Bronchial epithelial cell (primary cell): ENCODE measurements at regions not wholly inside any gene's neighbourhood (a gene's known extent, or its start where the extent isn't known, plus 50 kb on each side); places are given as distances from the start of the nearest gene placed in this dataset.

Source experiments
- DNase-seq: peaks from one replicate; pipeline ENCODE4 v3.0.0-alpha.2; 2010; ENCODE audit warnings: low read depth
- FAIRE-seq: peaks from 2 replicates; lab custom pipeline; 2011; peaks lifted over from hg19 to GRCh38; lab: Jason Lieb, UNC
- H3K27me3 ChIP-seq: 2 replicates; pipeline ENCODE4 v1.5.1; 2011; ENCODE audit warnings: low read length; ENCODE audit not compliant: control insufficient read depth, insufficient read depth
- H3K36me3 ChIP-seq: 2 replicates; pipeline ENCODE4 v1.5.1; 2011; ENCODE audit warnings: low read length; ENCODE audit not compliant: control insufficient read depth, insufficient read depth
- H3K4me3 ChIP-seq: 2 replicates; pipeline ENCODE4 v1.5.1; 2011; ENCODE audit warnings: mild to moderate bottlenecking, low read depth, low read length, control low read depth
- CTCF ChIP-seq: IDR thresholded peaks from 2 replicates; pipeline ENCODE4 v1.5.1; 2011; ENCODE audit warnings: mild to moderate bottlenecking, moderate library complexity, low read length, control low read depth, inconsistent platforms; ENCODE audit not compliant: insufficient read depth, severe bottlenecking

GRCh38 chr1:239861985-239862384 lies 229.7 kb upstream of the FMN2 start:
- Histone ChIP-seq H3K27me3 (no peaks in the 10 kb centered on the region), H3K4me3 (no peak overlapping the region), H3K36me3 (no peaks in the 10 kb centered on the region)
- no peak for DNase-seq
- TF ChIP-seq CTCF = no peak
- FAIRE-seq = no peak

DNA sequence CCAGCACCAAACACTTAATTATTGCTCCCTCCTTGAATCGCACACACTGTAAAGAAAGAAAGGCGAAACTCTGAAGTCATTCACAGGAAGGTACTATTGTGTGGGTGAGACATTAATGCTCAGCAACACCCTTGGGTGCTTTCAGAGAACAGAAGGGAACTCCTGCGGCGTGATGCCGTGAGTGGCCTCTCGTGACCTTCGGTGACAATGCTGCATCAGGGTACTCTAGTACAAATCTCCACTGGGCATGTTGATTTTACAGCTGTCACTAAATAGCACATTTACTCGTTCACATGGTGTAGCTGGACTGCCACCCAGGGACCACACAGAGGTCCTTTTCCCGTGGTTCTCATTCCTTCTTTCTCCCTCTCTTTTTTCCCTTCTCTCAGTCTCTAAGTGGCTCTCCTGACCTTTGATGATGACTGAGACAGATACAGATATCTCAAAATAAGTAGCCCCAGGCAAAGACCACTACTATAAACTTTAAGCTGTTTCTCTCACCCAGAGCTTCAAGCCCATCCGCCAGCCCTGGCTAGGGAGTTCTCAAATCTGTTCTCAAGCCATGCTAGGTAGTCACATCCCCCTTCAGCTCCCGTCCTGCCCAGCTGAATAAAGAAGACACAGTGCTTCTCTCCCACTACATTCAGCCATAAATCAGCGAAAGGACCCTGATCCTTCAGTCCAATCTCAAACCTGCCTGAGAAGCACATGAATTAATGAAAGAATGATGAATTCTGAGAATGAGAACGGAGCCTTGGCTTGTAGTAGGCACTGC lies 223.4 kb upstream of the FMN2 start:
- Histone ChIP-seq H3K4me3 (no peak overlapping the region), H3K36me3 (no peaks in the 10 kb centered on the region), H3K27me3 (no peaks in the 10 kb centered on the region)
- DNase-seq = no peak
- no peak for TF ChIP-seq CTCF
- FAIRE-seq = no peak

- FAIRE-seq = no peak
These were observed 221.5 kb upstream of the FMN2 start for GRCh38 chr1:239870194-239870593.

GRCh38 chr1:239872626-239873025 lies 219.1 kb upstream of the FMN2 start:
- Histone ChIP-seq H3K4me3 (no peak overlapping the region), H3K36me3 (no peaks in the 10 kb centered on the region), H3K27me3 (no peaks in the 10 kb centered on the region)
- FAIRE-seq (no peak), DNase-seq (no peak)
- no peak for TF ChIP-seq CTCF

More at GRCh38 chr1:239870194-239870593, 221.5 kb upstream of the FMN2 start:
- no peak overlapping the region for H3K4me3 ChIP-seq
- H3K27me3 ChIP-seq = no peaks in the 10 kb centered on the region
- DNase-seq = no peak
- H3K36me3 ChIP-seq = no peaks in the 10 kb centered on the region
- no peak for TF ChIP-seq CTCF

DNA sequence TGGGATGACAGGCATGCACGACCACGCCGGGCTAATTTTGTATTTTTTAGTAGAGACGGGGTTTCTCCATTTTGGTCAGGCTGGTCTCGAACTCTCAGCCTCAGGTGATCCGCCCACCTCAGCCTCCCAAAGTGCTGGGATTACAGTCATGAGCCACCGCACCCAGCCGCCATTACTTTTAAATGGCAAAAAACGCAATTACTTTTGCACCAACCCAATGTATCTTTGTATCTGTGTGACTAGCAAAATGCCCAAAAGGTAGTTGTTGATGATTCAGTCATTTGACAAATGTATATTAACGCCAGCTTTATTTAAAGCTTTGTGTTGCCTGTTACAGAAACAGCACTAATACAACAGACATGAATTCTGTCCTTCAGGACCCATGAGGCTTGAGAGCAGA lies 216.9 kb upstream of the FMN2 start:
- no peak for TF ChIP-seq CTCF
- DNase-seq (no peak), FAIRE-seq (no peak)
- no peaks in the 10 kb centered on the region for H3K36me3 ChIP-seq
- H3K4me3 ChIP-seq = no peak overlapping the region
- no peaks in the 10 kb centered on the region for H3K27me3 ChIP-seq
